SH-SY5Y (cell line): ENCODE measurements at regions not wholly inside any gene's neighbourhood (a gene's known extent, or its start where the extent isn't known, plus 50 kb on each side); places are given as distances from the start of the nearest gene placed in this dataset.

Experiments used
- GATA2 ChIP-seq: IDR thresholded peaks from 2 replicates; pipeline ENCODE4 v1.6.1; 2011; ENCODE audit warnings: mild to moderate bottlenecking, low read depth, low read length
- GATA3 ChIP-seq: IDR thresholded peaks from 2 replicates; pipeline ENCODE4 v1.6.1; 2011; ENCODE audit warnings: low read depth, mild to moderate bottlenecking, low read length, moderate library complexity

DNA sequence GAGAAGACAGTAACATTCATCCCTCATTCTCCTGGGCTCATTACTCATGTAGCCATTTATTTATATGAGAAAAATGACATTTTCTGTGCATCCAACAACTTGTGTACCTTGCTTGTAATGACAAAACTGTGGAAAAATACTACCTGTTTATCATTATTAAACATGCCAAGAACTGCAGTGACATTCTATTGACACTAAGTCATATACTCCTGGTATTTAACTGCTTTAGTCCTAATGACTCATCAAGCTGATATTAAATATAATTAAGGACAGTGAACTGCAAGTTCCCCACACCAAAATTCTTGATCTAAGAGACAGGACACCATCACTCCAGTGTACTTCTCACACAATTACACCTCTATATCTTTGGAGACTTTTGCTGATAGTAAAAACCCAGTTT is 1328.7 kb upstream of the RAG2 start:
- TF ChIP-seq GATA3 = no peak
- no peak for TF ChIP-seq GATA2
